AG04449 (cell line): ENCODE measurements at regions not wholly inside any gene's neighbourhood (a gene's known extent, or its start where the extent isn't known, plus 50 kb on each side); places are given as distances from the start of the nearest gene placed in this dataset.

Source experiments
- CTCF ChIA-PET: fragments of 350-600 bp; formaldehyde crosslinking; extraction: SDS; loops from one replicate; lab custom pipeline; 2021; ENCODE audit warnings: antibody characterized with exemption; lab: Yijun Ruan, JAX
- POLR2A ChIA-PET: fragments of 400-600, 350-600 bp; formaldehyde crosslinking; extraction: SDS; loops from one replicate; lab custom pipeline; 2020; ENCODE audit warnings: antibody characterized with exemption, inconsistent platforms; lab: Yijun Ruan, JAX
- DNase-seq: peaks from one replicate; pipeline ENCODE4 v3.0.0-alpha.2; 2010; ENCODE audit warnings: low read depth, low spot score
- H3K4me3 ChIP-seq: 2 replicates; pipeline ENCODE4 v1.5.1; 2011; ENCODE audit warnings: low read depth, mild to moderate bottlenecking, control low read depth, low read length
- CTCF ChIP-seq: IDR thresholded peaks from one replicate; pipeline ENCODE4 v1.5.1; 2011; ENCODE audit warnings: mild to moderate bottlenecking, moderate library complexity, low read length, control low read depth, inconsistent platforms; ENCODE audit not compliant: insufficient read depth; ENCODE audit errors: missing control alignments

GRCh38 chr2:49278141-49278540 is 123.8 kb upstream of the FSHR start:
- no peak overlapping the region for H3K4me3 ChIP-seq
- DNase-seq = no peak
- ChIA-PET CTCF (no interaction called here), POLR2A (no interaction called here)
- TF ChIP-seq CTCF = no peak

GRCh38 chr2:49271060-49271606 is 116.8 kb upstream of the FSHR start:
- DNase-seq = no peak
- ChIA-PET POLR2A (no interaction called here), CTCF (no interaction called here)
- no peak for TF ChIP-seq CTCF
- H3K4me3 ChIP-seq = no peak overlapping the region

GRCh38 chr2:49270091-49270490 is 115.8 kb upstream of the FSHR start:
- POLR2A ChIA-PET = no interaction called here
- H3K4me3 ChIP-seq = no peak overlapping the region
- CTCF ChIA-PET = no interaction called here
- DNase-seq = no peak
- no peak for TF ChIP-seq CTCF

GRCh38 chr2:49265471-49265870 is 111.2 kb upstream of the FSHR start:
- POLR2A ChIA-PET = no interaction called here
- no peak for DNase-seq
- CTCF ChIA-PET = no interaction called here
- no peak for TF ChIP-seq CTCF
- H3K4me3 ChIP-seq = no peak overlapping the region

- ChIA-PET POLR2A (no interaction called here), CTCF (interaction anchor here (1.0 kb wide), 1 partner anchor 9 kb away, joined by 3 read pairs; no protein-coding TSS in a partner anchor)
- TF ChIP-seq CTCF = no peak
- H3K4me3 ChIP-seq = no peak overlapping the region
- no peak for DNase-seq
Measured at GRCh38 chr2:49262801-49263560, 108.7 kb upstream of the FSHR start.

GRCh38 chr2:49261781-49262180 is 107.5 kb upstream of the FSHR start:
- DNase-seq = no peak
- ChIA-PET POLR2A (no interaction called here), CTCF (interaction anchor here (1.0 kb wide), 1 partner anchor 8 kb away, joined by 3 read pairs; no protein-coding TSS in a partner anchor)
- H3K4me3 ChIP-seq = no peak overlapping the region
- TF ChIP-seq CTCF = no peak
